ENCODE measurements at regions not wholly inside any gene's neighbourhood (a gene's known extent, or its start where the extent isn't known, plus 50 kb on each side); places are given as distances from the start of the nearest gene placed in this dataset.

- 54% methylated on average over 5 of the region's 5 CpGs for WGBS (ENCODE audit: missing lambda C conversion rate)
These were observed 238.5 kb upstream of the LHX5 start for GRCh38 chr12:113710216-113710615.

DNA sequence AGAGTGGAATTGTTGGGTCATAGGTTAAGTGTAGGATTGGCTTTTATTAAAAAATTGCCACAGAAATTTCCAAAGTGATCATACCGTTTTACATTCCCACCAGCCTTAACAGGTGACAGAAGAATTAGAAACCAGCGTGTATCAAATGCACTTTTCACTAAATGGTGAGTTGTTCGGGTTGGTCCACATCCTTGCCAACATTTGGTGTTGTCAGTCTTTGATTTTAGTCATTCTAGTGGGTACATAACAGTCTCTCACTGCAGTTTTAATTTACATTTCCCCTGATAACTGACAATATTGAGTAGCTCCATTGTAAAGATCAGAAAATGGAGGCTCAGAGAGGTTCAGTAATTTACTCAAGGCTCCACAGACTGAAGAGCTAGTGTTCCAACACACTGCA, 237.8 kb upstream of the LHX5 start:
- H3K4me2 ChIP-seq: no peak overlapping the region
- ATAC-seq (no peak), FAIRE-seq (no peak), DNase-seq (ENCODE audit: low read depth in 1 of 2, low spot score in 1 of 2) (no peak)
- ChIA-PET CTCF (no interaction called here), POLR2A (no interaction called here)
- H3K4me3 ChIP-seq: no peak overlapping the region
- H3K27ac ChIP-seq: no peak overlapping the region
- WGBS (ENCODE audit: missing lambda C conversion rate): 22% methylated on average over 3 of the region's 3 CpGs
- no peaks in the 10 kb centered on the region for H3K9me3 ChIP-seq
- no peaks in the 10 kb centered on the region for H3K4me1 ChIP-seq
- peak; percentile 54 for TF ChIP-seq ZFP36 (IDR thresholded peaks at IDR 0.05; ENCODE audit: borderline replicate concordance, partially characterized antibody)
- TF ChIP-seq, protein P1, sequence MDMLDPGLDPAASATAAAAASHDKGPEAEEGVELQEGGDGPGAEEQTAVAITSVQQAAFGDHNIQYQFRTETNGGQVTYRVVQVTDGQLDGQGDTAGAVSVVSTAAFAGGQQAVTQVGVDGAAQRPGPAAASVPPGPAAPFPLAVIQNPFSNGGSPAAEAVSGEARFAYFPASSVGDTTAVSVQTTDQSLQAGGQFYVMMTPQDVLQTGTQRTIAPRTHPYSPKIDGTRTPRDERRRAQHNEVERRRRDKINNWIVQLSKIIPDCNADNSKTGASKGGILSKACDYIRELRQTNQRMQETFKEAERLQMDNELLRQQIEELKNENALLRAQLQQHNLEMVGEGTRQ (IDR thresholded peaks at IDR 0.05): no peak

More at GRCh38 chr12:113710216-113710615, 238.5 kb upstream of the LHX5 start:
- Histone ChIP-seq H3K9me3 (no peaks in the 10 kb centered on the region), H3K4me2 (no peak overlapping the region), H3K4me1 (no peaks in the 10 kb centered on the region), H3K4me3 (no peak overlapping the region), H3K27ac (no peak overlapping the region)
- DNase-seq (ENCODE audit: low read depth in 1 of 2, low spot score in 1 of 2) (no peak), FAIRE-seq (no peak), ATAC-seq (no peak)
- TF ChIP-seq RCOR1 (IDR thresholded peaks at IDR 0.05; ENCODE audit: low read depth, low read length) (no peak), HOXB13 (CRISPR knock-in tag; IDR thresholded peaks at IDR 0.05; ENCODE audit: low read depth) (no peak), CBX2 (IDR thresholded peaks at IDR 0.05; ENCODE audit: borderline replicate concordance, low read depth) (no peak), JUNB (IDR thresholded peaks at IDR 0.05) (no peak), ESRRA (IDR thresholded peaks at IDR 0.05; ENCODE audit: borderline replicate concordance, low read length) (no peak), EP300 (IDR thresholded peaks at IDR 0.05) (no peak), RFX5 (IDR thresholded peaks at IDR 0.05) (no peak), CHD2 (IDR thresholded peaks at IDR 0.05; ENCODE audit: low read length, partially characterized antibody) (no peak), RARB (CRISPR knock-in tag; IDR thresholded peaks at IDR 0.05) (no peak), SMC3 (IDR thresholded peaks at IDR 0.05) (no peak), MYC (IDR thresholded peaks at IDR 0.05; ENCODE audit: borderline replicate concordance, low read length) (no peak), EHF (CRISPR knock-in tag; IDR thresholded peaks at IDR 0.05) (no peak), ATOH8 (CRISPR knock-in tag; IDR thresholded peaks at IDR 0.05; ENCODE audit: low read depth) (no peak)
- TF ChIP-seq, protein P2, sequence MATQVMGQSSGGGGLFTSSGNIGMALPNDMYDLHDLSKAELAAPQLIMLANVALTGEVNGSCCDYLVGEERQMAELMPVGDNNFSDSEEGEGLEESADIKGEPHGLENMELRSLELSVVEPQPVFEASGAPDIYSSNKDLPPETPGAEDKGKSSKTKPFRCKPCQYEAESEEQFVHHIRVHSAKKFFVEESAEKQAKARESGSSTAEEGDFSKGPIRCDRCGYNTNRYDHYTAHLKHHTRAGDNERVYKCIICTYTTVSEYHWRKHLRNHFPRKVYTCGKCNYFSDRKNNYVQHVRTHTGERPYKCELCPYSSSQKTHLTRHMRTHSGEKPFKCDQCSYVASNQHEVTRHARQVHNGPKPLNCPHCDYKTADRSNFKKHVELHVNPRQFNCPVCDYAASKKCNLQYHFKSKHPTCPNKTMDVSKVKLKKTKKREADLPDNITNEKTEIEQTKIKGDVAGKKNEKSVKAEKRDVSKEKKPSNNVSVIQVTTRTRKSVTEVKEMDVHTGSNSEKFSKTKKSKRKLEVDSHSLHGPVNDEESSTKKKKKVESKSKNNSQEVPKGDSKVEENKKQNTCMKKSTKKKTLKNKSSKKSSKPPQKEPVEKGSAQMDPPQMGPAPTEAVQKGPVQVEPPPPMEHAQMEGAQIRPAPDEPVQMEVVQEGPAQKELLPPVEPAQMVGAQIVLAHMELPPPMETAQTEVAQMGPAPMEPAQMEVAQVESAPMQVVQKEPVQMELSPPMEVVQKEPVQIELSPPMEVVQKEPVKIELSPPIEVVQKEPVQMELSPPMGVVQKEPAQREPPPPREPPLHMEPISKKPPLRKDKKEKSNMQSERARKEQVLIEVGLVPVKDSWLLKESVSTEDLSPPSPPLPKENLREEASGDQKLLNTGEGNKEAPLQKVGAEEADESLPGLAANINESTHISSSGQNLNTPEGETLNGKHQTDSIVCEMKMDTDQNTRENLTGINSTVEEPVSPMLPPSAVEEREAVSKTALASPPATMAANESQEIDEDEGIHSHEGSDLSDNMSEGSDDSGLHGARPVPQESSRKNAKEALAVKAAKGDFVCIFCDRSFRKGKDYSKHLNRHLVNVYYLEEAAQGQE (IDR thresholded peaks at IDR 0.05): no peak
- TF ChIP-seq, protein P3, sequence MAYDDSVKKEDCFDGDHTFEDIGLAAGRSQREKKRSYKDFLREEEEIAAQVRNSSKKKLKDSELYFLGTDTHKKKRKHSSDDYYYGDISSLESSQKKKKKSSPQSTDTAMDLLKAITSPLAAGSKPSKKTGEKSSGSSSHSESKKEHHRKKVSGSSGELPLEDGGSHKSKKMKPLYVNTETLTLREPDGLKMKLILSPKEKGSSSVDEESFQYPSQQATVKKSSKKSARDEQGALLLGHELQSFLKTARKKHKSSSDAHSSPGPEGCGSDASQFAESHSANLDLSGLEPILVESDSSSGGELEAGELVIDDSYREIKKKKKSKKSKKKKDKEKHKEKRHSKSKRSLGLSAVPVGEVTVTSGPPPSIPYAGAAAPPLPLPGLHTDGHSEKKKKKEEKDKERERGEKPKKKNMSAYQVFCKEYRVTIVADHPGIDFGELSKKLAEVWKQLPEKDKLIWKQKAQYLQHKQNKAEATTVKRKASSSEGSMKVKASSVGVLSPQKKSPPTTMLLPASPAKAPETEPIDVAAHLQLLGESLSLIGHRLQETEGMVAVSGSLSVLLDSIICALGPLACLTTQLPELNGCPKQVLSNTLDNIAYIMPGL (CRISPR knock-in tag; IDR thresholded peaks at IDR 0.05; ENCODE audit: borderline replicate concordance): no peak
- ChIA-PET POLR2A (no interaction called here), CTCF (interaction anchor here (0.9 kb wide), 1 partner anchor 256 kb away, joined by 3 read pairs; no protein-coding TSS in a partner anchor)
